ENCODE measurements at regions not wholly inside any gene's neighbourhood (a gene's known extent, or its start where the extent isn't known, plus 50 kb on each side); places are given as distances from the start of the nearest gene placed in this dataset.

GRCh38 chr11:11009179-11009578, 151.3 kb upstream of the ZBED5 start:
- POLR2A ChIA-PET (ENCODE audit: low non-redundant PET): no interaction called here
- no TSS peak for BruUV-seq (replicated peaks)
- H3K27ac ChIP-seq (ENCODE audit: low read depth, low read length, poor library complexity, severe bottlenecking): no peak overlapping the region
- intact Hi-C loops (cut with micrococcal nuclease; ENCODE audit: unreplicated experiment): no loop called here
- H3K9me3 ChIP-seq (ENCODE audit: low read depth, low read length, poor library complexity, severe bottlenecking): no peaks in the 10 kb centered on the region
- TF ChIP-seq, protein P1, sequence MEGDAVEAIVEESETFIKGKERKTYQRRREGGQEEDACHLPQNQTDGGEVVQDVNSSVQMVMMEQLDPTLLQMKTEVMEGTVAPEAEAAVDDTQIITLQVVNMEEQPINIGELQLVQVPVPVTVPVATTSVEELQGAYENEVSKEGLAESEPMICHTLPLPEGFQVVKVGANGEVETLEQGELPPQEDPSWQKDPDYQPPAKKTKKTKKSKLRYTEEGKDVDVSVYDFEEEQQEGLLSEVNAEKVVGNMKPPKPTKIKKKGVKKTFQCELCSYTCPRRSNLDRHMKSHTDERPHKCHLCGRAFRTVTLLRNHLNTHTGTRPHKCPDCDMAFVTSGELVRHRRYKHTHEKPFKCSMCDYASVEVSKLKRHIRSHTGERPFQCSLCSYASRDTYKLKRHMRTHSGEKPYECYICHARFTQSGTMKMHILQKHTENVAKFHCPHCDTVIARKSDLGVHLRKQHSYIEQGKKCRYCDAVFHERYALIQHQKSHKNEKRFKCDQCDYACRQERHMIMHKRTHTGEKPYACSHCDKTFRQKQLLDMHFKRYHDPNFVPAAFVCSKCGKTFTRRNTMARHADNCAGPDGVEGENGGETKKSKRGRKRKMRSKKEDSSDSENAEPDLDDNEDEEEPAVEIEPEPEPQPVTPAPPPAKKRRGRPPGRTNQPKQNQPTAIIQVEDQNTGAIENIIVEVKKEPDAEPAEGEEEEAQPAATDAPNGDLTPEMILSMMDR (conservative IDR thresholded peaks at IDR 0.05; ENCODE audit: low read depth, low read length): no peak
- TF ChIP-seq EZH2 (IDR thresholded peaks at IDR 0.05; ENCODE audit: borderline replicate concordance, low read depth, low read length, poor library complexity, severe bottlenecking): no peak
- H3K4me1 ChIP-seq (ENCODE audit: insufficient read depth, low read length, poor library complexity, severe bottlenecking): no peaks in the 10 kb centered on the region
- no peak for DNase-seq (ENCODE audit: low spot score)
- H3K4me3 ChIP-seq (ENCODE audit: low read depth, low read length, poor library complexity, severe bottlenecking): no peak overlapping the region
- H3K36me3 ChIP-seq (ENCODE audit: insufficient read depth, low read length, poor library complexity, severe bottlenecking): no peaks in the 10 kb centered on the region
- CTCF ChIA-PET: no interaction called here
- H3K27me3 ChIP-seq (replicated peaks; ENCODE audit: insufficient read depth, low read depth, low read length, poor library complexity): no peaks in the 10 kb centered on the region

- no peaks in the 10 kb centered on the region for H3K9me3 ChIP-seq (ENCODE audit: low read depth, low read length, poor library complexity, severe bottlenecking)
- H3K27ac ChIP-seq (ENCODE audit: low read depth, low read length, poor library complexity, severe bottlenecking): no peak overlapping the region
- no peak for DNase-seq (ENCODE audit: low spot score)
- H3K4me1 ChIP-seq (ENCODE audit: insufficient read depth, low read length, poor library complexity, severe bottlenecking): no peaks in the 10 kb centered on the region
- POLR2A ChIA-PET (ENCODE audit: low non-redundant PET): no interaction called here
- no peaks in the 10 kb centered on the region for H3K36me3 ChIP-seq (ENCODE audit: insufficient read depth, low read length, poor library complexity, severe bottlenecking)
- no peak for TF ChIP-seq EZH2 (IDR thresholded peaks at IDR 0.05; ENCODE audit: borderline replicate concordance, low read depth, low read length, poor library complexity, severe bottlenecking)
- TF ChIP-seq, protein P1 (conservative IDR thresholded peaks at IDR 0.05; ENCODE audit: low read depth, low read length): no peak
- no TSS peak for BruUV-seq (replicated peaks)
- H3K27me3 ChIP-seq (replicated peaks; ENCODE audit: insufficient read depth, low read depth, low read length, poor library complexity): peaks cover 11% of the 10 kb centered on the region
- CTCF ChIA-PET: no interaction called here
- intact Hi-C loops (cut with micrococcal nuclease; ENCODE audit: unreplicated experiment): no loop called here
- H3K4me3 ChIP-seq (ENCODE audit: low read depth, low read length, poor library complexity, severe bottlenecking): no peak overlapping the region
These were observed 146.2 kb upstream of the ZBED5 start for GRCh38 chr11:11004069-11004468.

DNA sequence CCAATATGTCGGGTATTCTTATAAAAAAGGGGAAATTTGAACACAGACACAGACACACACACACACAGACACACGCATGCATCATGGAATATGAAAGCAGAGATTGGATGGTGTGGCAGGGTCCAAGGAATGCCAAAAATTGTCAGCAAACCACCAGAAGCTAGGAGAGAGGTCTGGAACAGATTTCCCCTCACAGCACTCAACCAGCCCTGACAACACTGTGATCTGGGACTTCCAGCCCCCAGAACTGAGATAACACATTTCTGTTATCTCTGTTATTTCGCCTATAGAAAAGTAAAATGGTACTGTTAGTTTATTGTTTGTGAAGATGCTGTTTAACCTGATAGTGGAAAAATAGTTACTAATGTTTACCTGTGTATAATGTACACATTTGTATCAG, 145.4 kb upstream of the ZBED5 start:
- CTCF ChIA-PET: no interaction called here
- no peaks in the 10 kb centered on the region for H3K36me3 ChIP-seq (ENCODE audit: insufficient read depth, low read length, poor library complexity, severe bottlenecking)
- DNase-seq (ENCODE audit: low spot score): no peak
- no peaks in the 10 kb centered on the region for H3K9me3 ChIP-seq (ENCODE audit: low read depth, low read length, poor library complexity, severe bottlenecking)
- no peak for TF ChIP-seq EZH2 (IDR thresholded peaks at IDR 0.05; ENCODE audit: borderline replicate concordance, low read depth, low read length, poor library complexity, severe bottlenecking)
- intact Hi-C loops (cut with micrococcal nuclease; ENCODE audit: unreplicated experiment): no loop called here
- no peak overlapping the region for H3K4me3 ChIP-seq (ENCODE audit: low read depth, low read length, poor library complexity, severe bottlenecking)
- no TSS peak for BruUV-seq (replicated peaks)
- peaks cover 11% of the 10 kb centered on the region for H3K27me3 ChIP-seq (replicated peaks; ENCODE audit: insufficient read depth, low read depth, low read length, poor library complexity)
- no peaks in the 10 kb centered on the region for H3K4me1 ChIP-seq (ENCODE audit: insufficient read depth, low read length, poor library complexity, severe bottlenecking)
- no peak overlapping the region for H3K27ac ChIP-seq (ENCODE audit: low read depth, low read length, poor library complexity, severe bottlenecking)
- POLR2A ChIA-PET (ENCODE audit: low non-redundant PET): no interaction called here

GRCh38 chr11:11000579-11001283, 142.9 kb upstream of the ZBED5 start:
- H3K9me3 ChIP-seq (ENCODE audit: low read depth, low read length, poor library complexity, severe bottlenecking): no peaks in the 10 kb centered on the region
- intact Hi-C loops (cut with micrococcal nuclease; ENCODE audit: unreplicated experiment): no loop called here
- H3K27ac ChIP-seq (ENCODE audit: low read depth, low read length, poor library complexity, severe bottlenecking): no peak overlapping the region
- DNase-seq (ENCODE audit: low spot score): no peak
- CTCF ChIA-PET: no interaction called here
- H3K27me3 ChIP-seq (replicated peaks; ENCODE audit: insufficient read depth, low read depth, low read length, poor library complexity): peaks cover 11% of the 10 kb centered on the region
- H3K36me3 ChIP-seq (ENCODE audit: insufficient read depth, low read length, poor library complexity, severe bottlenecking): no peaks in the 10 kb centered on the region
- no TSS peak for BruUV-seq (replicated peaks)
- no peak overlapping the region for H3K4me3 ChIP-seq (ENCODE audit: low read depth, low read length, poor library complexity, severe bottlenecking)
- no peak for TF ChIP-seq EZH2 (IDR thresholded peaks at IDR 0.05; ENCODE audit: borderline replicate concordance, low read depth, low read length, poor library complexity, severe bottlenecking)
- POLR2A ChIA-PET (ENCODE audit: low non-redundant PET): no interaction called here
- H3K4me1 ChIP-seq (ENCODE audit: insufficient read depth, low read length, poor library complexity, severe bottlenecking): no peaks in the 10 kb centered on the region

All from A673 (cell line).